Liver (tissue), 3 donors: ENCODE measurements at regions not wholly inside any gene's neighbourhood (a gene's known extent, or its start where the extent isn't known, plus 50 kb on each side); places are given as distances from the start of the nearest gene placed in this dataset.

ENCODE experiments used
- CTCF ChIP-seq: fragments of 150-350 bp; IDR thresholded peaks from 2 replicates; pipeline ENCODE4 v1.5.1; 2017; ENCODE audit warnings: improper control_type of control experiment, low read depth, low read length; ENCODE audit not compliant: missing input control
- RAD21 ChIP-seq, 2 donors: IDR thresholded peaks; 2 replicates each; pipeline ENCODE4 v1.6.1; 2016; ENCODE audit warnings: antibody characterized with exemption in 2 of 2, mild to moderate bottlenecking in 2 of 2
- SP1 ChIP-seq: IDR thresholded peaks from 2 replicates; pipeline ENCODE4 v1.6.1; 2018; ENCODE audit warnings: antibody characterized with exemption, mild to moderate bottlenecking
- donor health status: healthy.
- donor health status: healthy.

GRCh38 chr3:153852355-153852754 is 268.8 kb upstream of the ARHGEF26 start:
- no peak for TF ChIP-seq RAD21 (IDR thresholded peaks at IDR 0.05)
- no peak for TF ChIP-seq SP1
- no peak for TF ChIP-seq CTCF
